Breast epithelium (tissue), 3 donors: ENCODE measurements at regions not wholly inside any gene's neighbourhood (a gene's known extent, or its start where the extent isn't known, plus 50 kb on each side); places are given as distances from the start of the nearest gene placed in this dataset.

ENCODE experiments used
- POLR2A ChIP-seq: fragments of 450-650 bp; IDR thresholded peaks from one replicate; pipeline ENCODE4 v1.6.1; 2016; ENCODE audit warnings: antibody characterized with exemption, mild to moderate bottlenecking, moderate library complexity
- POLR2AphosphoS5 ChIP-seq, 3 donors: sonication (generic); formaldehyde crosslinking; IDR thresholded peaks; one replicate each; pipeline ENCODE4 v1.6.1; 2017; ENCODE audit warnings: antibody characterized with exemption in 3 of 3
- TF ChIP-seq, protein P1 (sequence below), 3 donors: fragments of 450-650 bp; IDR thresholded peaks; one replicate each; pipeline ENCODE4 v1.5.1; 2016 to 2017; ENCODE audit warnings: antibody characterized with exemption in 3 of 3, mild to moderate bottlenecking in 3 of 3, moderate library complexity in 3 of 3

DNA sequence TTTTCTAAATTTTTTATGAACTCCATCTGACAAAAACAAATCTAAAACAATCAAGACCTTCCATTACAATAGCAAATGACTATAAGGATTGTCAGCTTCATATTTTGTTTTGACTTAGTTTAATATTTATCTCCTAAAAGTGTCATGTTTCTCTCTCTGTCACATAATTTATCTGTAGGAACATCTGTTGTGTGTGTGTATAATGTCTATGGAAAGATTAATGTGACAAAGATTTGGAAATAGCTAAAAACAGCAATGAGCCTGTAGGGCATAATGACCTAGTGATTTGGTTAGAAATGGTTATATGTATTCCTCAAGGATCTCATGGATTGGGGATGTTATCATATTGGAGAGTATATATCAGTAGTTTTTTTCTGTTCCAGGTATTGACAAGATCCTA, 69.6 kb upstream of the MDFIC start:
- TF ChIP-seq POLR2AphosphoS5 (IDR thresholded peaks at IDR 0.05) (no peak), POLR2A (no peak)
- TF ChIP-seq, protein P1, sequence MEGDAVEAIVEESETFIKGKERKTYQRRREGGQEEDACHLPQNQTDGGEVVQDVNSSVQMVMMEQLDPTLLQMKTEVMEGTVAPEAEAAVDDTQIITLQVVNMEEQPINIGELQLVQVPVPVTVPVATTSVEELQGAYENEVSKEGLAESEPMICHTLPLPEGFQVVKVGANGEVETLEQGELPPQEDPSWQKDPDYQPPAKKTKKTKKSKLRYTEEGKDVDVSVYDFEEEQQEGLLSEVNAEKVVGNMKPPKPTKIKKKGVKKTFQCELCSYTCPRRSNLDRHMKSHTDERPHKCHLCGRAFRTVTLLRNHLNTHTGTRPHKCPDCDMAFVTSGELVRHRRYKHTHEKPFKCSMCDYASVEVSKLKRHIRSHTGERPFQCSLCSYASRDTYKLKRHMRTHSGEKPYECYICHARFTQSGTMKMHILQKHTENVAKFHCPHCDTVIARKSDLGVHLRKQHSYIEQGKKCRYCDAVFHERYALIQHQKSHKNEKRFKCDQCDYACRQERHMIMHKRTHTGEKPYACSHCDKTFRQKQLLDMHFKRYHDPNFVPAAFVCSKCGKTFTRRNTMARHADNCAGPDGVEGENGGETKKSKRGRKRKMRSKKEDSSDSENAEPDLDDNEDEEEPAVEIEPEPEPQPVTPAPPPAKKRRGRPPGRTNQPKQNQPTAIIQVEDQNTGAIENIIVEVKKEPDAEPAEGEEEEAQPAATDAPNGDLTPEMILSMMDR (IDR thresholded peaks at IDR 0.05), result no peak
